ENCODE measurements at regions not wholly inside any gene's neighbourhood (a gene's known extent, or its start where the extent isn't known, plus 50 kb on each side); places are given as distances from the start of the nearest gene placed in this dataset.

DNA sequence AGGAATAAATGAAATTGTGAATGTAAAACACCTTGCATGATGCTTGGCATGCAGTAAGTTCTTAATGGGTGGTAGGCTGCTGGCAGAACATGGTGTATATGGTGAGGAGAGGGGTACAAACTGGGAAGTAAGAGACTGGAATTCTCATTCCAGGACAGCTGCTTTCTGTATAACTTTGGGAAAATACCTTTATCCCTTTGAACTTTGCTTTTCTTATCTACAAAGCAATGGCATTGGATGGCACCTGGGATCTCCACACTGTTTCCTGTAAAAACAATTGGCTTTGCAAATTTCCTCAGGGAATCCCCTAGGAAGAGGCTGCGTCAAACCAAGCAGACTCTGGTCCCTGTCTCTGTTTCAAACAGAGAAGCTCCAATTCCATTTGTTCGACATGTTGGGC is 100.7 kb upstream of the SLC4A7 start:
- peaks cover 11% of the 10 kb centered on the region; the same call in 1 of the 2 replicates for H3K4me1 ChIP-seq (ENCODE audit: insufficient read depth, low read length)
- H3K4me3 ChIP-seq (ENCODE audit: low read length): no peak overlapping the region
- H3K27me3 ChIP-seq (ENCODE audit: insufficient read depth, low read length): no peaks in the 10 kb centered on the region
- H3K27ac ChIP-seq (ENCODE audit: low read length): no peak overlapping the region
- H3K9me3 ChIP-seq (ENCODE audit: insufficient read depth, low read depth, low read length): peaks cover 5% of the 10 kb centered on the region; the same call in 1 of the 2 replicates
- H3K36me3 ChIP-seq (ENCODE audit: insufficient read depth, low read depth, low read length): no peaks in the 10 kb centered on the region
- H3K9ac ChIP-seq (ENCODE audit: low read depth, low read length): no peak overlapping the region

DNA sequence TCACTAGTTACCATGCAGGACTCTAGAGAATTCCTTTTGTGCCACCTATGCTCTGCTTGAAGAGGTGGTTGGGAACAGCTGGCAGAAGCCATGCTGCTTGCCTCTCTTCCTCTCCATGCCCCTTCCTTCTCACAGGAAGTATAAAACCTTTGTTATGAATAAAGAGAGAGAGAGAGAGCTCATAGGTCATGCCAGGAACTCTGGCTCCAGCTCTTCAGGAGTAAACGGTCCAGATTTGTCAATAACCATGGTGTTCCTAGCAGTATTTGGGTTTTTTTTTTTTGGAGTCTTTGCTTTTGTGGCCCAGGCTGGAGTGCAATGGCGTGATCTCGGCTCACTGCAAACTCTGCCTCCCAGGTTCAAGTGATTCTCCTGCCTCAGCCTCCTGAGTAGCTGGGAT is 97.7 kb upstream of the SLC4A7 start:
- Histone ChIP-seq H3K27me3 (ENCODE audit: insufficient read depth, low read length) (no peaks in the 10 kb centered on the region), H3K4me1 (ENCODE audit: insufficient read depth, low read length) (0 out of 2 replicates have a peak, but pooled peaks cover 5% of the 10 kb centered on the region), H3K36me3 (ENCODE audit: insufficient read depth, low read depth, low read length) (no peaks in the 10 kb centered on the region), H3K9me3 (ENCODE audit: insufficient read depth, low read depth, low read length) (peaks cover 5% of the 10 kb centered on the region; the same call in 1 of the 2 replicates), H3K4me3 (ENCODE audit: low read length) (no peak overlapping the region), H3K9ac (ENCODE audit: low read depth, low read length) (no peak overlapping the region), H3K27ac (ENCODE audit: low read length) (no peak overlapping the region)

DNA sequence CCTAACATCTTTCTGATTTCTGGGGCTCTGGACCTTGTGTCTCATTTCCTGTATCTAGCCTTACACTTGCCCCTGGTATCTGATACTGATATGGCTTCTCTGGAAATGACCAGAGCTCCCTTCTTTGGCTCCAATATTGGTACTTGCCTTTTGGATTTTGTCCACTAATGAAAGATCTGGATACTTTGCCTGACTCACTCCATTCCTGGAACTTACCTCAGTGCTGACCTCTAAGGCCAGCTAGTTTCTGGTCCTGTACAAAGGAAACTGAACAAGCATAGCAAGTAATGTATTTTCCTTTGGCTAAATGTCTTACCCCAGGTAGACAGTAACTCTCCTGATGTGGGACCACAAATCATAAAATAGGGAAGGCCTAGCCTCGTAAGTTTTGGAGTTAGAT is 93.8 kb upstream of the SLC4A7 start:
- H3K4me1 ChIP-seq (ENCODE audit: insufficient read depth, low read length): no peaks in the 10 kb centered on the region
- no peaks in the 10 kb centered on the region for H3K36me3 ChIP-seq (ENCODE audit: insufficient read depth, low read depth, low read length)
- H3K27ac ChIP-seq (ENCODE audit: low read length): no peak overlapping the region
- no peak overlapping the region for H3K9ac ChIP-seq (ENCODE audit: low read depth, low read length)
- H3K4me3 ChIP-seq (ENCODE audit: low read length): no peak overlapping the region
- H3K27me3 ChIP-seq (ENCODE audit: insufficient read depth, low read length): no peaks in the 10 kb centered on the region
- H3K9me3 ChIP-seq (ENCODE audit: insufficient read depth, low read depth, low read length): peaks cover 5% of the 10 kb centered on the region; the same call in 1 of the 2 replicates

DNA sequence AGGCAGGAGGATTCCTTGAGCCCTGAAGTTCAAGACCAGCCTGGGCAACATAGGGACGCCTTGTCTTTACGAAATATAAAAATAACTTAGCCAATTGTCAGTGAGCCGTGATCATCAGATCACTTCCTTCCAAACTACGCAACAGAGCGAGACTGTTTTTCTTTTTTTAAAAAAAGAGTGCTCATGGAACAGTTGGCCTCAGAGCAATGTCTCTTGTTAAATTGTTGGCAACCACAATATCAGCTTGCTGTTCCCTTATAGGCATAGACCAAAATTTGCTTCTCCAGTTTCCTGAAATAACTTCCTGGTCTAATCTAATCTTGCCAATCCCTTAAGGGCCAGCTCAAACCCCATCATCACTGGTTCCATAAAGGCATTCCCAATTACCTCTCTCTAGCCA is 93.3 kb upstream of the SLC4A7 start:
- H3K4me1 ChIP-seq (ENCODE audit: insufficient read depth, low read length): no peaks in the 10 kb centered on the region
- no peak overlapping the region for H3K4me3 ChIP-seq (ENCODE audit: low read length)
- H3K9me3 ChIP-seq (ENCODE audit: insufficient read depth, low read depth, low read length): peaks cover 5% of the 10 kb centered on the region; the same call in 1 of the 2 replicates
- H3K27me3 ChIP-seq (ENCODE audit: insufficient read depth, low read length): no peaks in the 10 kb centered on the region
- H3K36me3 ChIP-seq (ENCODE audit: insufficient read depth, low read depth, low read length): no peaks in the 10 kb centered on the region
- no peak overlapping the region for H3K9ac ChIP-seq (ENCODE audit: low read depth, low read length)
- no peak overlapping the region for H3K27ac ChIP-seq (ENCODE audit: low read length)

DNA sequence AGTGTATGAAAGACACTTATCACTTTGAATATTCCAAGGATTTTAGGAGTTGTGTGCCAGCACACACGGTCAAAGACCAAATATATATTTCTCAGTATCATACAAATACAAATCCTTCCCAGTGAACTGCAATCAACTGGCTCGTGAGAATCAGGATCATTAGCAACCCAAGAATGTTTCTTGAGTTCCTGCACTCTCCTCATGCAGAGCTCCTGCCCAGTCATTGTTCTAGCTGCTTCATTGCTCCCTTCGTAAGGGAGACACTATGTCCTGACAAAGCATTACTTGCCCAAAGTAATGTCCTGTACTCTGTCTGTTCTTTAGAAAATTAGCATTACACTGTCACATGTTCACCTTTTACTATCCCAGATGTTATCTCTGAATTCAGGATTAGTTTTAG is 92.0 kb upstream of the SLC4A7 start:
- no peak overlapping the region for H3K9ac ChIP-seq (ENCODE audit: low read depth, low read length)
- no peaks in the 10 kb centered on the region for H3K27me3 ChIP-seq (ENCODE audit: insufficient read depth, low read length)
- H3K9me3 ChIP-seq (ENCODE audit: insufficient read depth, low read depth, low read length): no peaks in the 10 kb centered on the region
- no peak overlapping the region for H3K27ac ChIP-seq (ENCODE audit: low read length)
- peaks cover 5% of the 10 kb centered on the region; the same call in 1 of the 2 replicates for H3K4me1 ChIP-seq (ENCODE audit: insufficient read depth, low read length)
- no peak overlapping the region for H3K4me3 ChIP-seq (ENCODE audit: low read length)
- no peaks in the 10 kb centered on the region for H3K36me3 ChIP-seq (ENCODE audit: insufficient read depth, low read depth, low read length)

DNA sequence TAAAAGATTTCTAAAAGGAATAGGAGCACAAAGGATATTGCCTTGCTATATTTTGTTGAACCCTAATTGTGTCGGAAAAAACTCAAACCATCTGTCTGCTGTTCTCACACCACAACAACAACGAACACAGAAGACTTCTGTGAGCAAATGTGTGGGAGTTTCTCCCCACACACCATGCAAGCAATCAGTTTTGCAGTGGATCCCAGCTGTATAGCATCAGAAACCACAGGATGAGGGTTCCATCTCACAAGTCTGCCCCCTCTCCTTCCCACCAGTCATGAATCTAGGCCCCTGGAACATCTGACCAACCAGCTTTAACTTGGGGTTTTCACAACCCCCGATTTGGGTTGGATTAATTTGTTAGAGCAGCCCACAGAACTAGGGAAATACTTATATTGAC is 91.3 kb upstream of the SLC4A7 start:
- Histone ChIP-seq H3K4me1 (ENCODE audit: insufficient read depth, low read length) (peaks cover 9% of the 10 kb centered on the region; the same call in 1 of the 2 replicates), H3K27me3 (ENCODE audit: insufficient read depth, low read length) (no peaks in the 10 kb centered on the region), H3K27ac (ENCODE audit: low read length) (no peak overlapping the region), H3K4me3 (ENCODE audit: low read length) (no peak overlapping the region), H3K9me3 (ENCODE audit: insufficient read depth, low read depth, low read length) (no peaks in the 10 kb centered on the region), H3K9ac (ENCODE audit: low read depth, low read length) (no peak overlapping the region), H3K36me3 (ENCODE audit: insufficient read depth, low read depth, low read length) (no peaks in the 10 kb centered on the region)

DNA sequence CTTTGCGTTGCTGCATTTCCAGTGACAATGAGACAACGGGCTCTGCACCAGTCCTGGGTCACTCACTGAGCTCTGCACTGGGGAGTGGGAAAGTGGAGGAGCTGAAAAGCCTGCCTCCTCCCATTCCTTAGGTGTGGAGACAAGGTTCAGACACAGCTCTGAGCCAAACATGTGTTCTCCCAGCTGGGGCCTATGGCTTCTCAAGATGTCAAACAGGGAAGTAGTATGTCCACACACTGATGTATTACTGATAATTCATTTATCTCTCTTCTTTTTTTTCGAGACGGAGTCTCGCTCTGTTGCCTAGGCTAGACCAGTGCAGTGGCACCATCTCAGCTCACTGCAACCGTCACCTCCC is 90.2 kb upstream of the SLC4A7 start:
- Histone ChIP-seq H3K27ac (ENCODE audit: low read length) (no peak overlapping the region), H3K9me3 (ENCODE audit: insufficient read depth, low read depth, low read length) (no peaks in the 10 kb centered on the region), H3K4me3 (ENCODE audit: low read length) (no peak overlapping the region), H3K27me3 (ENCODE audit: insufficient read depth, low read length) (no peaks in the 10 kb centered on the region), H3K9ac (ENCODE audit: low read depth, low read length) (no peak overlapping the region), H3K36me3 (ENCODE audit: insufficient read depth, low read depth, low read length) (no peaks in the 10 kb centered on the region), H3K4me1 (ENCODE audit: insufficient read depth, low read length) (peaks cover 9% of the 10 kb centered on the region; the same call in 1 of the 2 replicates)

DNA sequence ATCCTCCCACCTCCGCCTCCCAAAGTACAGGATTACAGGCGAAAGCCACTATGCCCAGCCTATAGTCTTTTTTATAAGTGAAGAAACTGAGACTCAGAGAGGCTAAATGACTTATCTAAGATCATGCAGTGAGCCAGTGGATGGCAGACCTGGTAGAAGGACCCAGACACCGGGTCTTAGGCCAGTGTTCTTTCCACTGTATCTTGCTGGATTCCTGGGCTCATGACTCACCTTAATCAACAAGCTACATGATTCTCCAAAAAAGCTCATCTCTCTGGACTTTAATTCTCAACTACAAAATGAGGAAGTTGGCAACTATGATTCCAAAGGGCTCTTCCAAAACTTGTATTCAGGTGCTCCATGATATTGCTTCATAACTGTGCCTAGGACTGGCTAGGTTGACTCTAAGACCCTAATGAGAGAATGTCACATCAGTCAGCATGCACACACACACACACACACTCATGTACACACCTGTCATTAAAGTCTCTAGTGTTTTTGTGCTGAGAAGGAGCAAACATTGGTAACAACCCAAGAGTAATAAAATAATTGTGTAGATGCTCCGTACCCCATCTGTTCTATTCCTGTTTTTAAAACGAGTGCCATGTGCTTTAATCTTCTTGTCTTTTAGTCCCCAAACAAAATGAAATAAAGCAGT is 89.7 kb upstream of the SLC4A7 start:
- Histone ChIP-seq H3K27ac (ENCODE audit: low read length) (no peak overlapping the region), H3K4me3 (ENCODE audit: low read length) (no peak overlapping the region), H3K9ac (ENCODE audit: low read depth, low read length) (no peak overlapping the region), H3K27me3 (ENCODE audit: insufficient read depth, low read length) (no peaks in the 10 kb centered on the region), H3K4me1 (ENCODE audit: insufficient read depth, low read length) (peaks cover 9% of the 10 kb centered on the region; the same call in 1 of the 2 replicates), H3K36me3 (ENCODE audit: insufficient read depth, low read depth, low read length) (no peaks in the 10 kb centered on the region), H3K9me3 (ENCODE audit: insufficient read depth, low read depth, low read length) (no peaks in the 10 kb centered on the region)

DNA sequence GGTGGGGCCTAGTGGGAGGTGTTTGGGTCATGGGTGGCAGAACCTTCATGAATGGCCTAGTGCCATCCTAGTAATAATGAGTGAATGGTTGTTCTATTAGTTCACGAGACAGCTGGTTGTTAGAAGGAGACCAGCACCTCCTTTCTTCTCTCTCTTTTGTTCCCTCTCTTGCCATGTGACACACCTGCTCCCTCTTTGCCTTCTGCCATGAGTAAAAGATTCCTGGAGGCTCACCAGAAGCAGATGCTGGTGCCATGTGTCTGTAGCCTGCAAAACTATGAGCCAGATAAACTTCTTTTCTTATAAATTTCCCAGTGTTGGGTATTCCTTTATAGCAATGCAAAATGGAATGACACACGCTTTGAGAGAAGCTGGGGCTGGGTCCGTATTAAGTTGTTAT is 89.0 kb upstream of the SLC4A7 start:
- H3K27ac ChIP-seq (ENCODE audit: low read length): no peak overlapping the region

DNA sequence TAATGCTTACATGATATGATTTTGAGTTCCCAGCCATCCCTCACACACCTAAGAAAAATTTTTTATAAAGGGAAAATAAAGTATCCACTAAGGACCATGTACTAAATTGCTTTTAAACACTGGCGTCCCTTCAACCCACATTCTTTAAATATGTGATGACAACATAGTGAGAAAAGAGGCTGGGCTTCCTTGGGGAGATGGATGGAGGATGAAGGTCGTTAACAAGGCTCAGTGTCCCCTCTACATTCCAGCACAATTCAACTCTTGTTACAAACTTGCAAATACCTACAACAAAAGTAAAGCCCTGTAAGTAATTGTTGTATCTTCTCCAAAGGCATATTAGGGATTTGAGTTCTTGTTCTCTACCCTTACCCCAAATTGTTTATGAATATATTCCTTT is 87.2 kb upstream of the SLC4A7 start:
- Histone ChIP-seq H3K4me3 (ENCODE audit: low read length) (no peak overlapping the region), H3K9ac (ENCODE audit: low read depth, low read length) (no peak overlapping the region), H3K27me3 (ENCODE audit: insufficient read depth, low read length) (no peaks in the 10 kb centered on the region), H3K27ac (ENCODE audit: low read length) (no peak overlapping the region), H3K9me3 (ENCODE audit: insufficient read depth, low read depth, low read length) (no peaks in the 10 kb centered on the region), H3K4me1 (ENCODE audit: insufficient read depth, low read length) (peaks cover 9% of the 10 kb centered on the region; the same call in 1 of the 2 replicates), H3K36me3 (ENCODE audit: insufficient read depth, low read depth, low read length) (no peaks in the 10 kb centered on the region)

More for the DNA sequence above, 89.0 kb upstream of the SLC4A7 start:
- H3K27me3 ChIP-seq (ENCODE audit: insufficient read depth, low read length): no peaks in the 10 kb centered on the region
- no peak overlapping the region for H3K4me3 ChIP-seq (ENCODE audit: low read length)
- H3K36me3 ChIP-seq (ENCODE audit: insufficient read depth, low read depth, low read length): no peaks in the 10 kb centered on the region
- H3K9ac ChIP-seq (ENCODE audit: low read depth, low read length): no peak overlapping the region
- H3K4me1 ChIP-seq (ENCODE audit: insufficient read depth, low read length): peaks cover 9% of the 10 kb centered on the region; the same call in 1 of the 2 replicates
- H3K9me3 ChIP-seq (ENCODE audit: insufficient read depth, low read depth, low read length): no peaks in the 10 kb centered on the region

DNA sequence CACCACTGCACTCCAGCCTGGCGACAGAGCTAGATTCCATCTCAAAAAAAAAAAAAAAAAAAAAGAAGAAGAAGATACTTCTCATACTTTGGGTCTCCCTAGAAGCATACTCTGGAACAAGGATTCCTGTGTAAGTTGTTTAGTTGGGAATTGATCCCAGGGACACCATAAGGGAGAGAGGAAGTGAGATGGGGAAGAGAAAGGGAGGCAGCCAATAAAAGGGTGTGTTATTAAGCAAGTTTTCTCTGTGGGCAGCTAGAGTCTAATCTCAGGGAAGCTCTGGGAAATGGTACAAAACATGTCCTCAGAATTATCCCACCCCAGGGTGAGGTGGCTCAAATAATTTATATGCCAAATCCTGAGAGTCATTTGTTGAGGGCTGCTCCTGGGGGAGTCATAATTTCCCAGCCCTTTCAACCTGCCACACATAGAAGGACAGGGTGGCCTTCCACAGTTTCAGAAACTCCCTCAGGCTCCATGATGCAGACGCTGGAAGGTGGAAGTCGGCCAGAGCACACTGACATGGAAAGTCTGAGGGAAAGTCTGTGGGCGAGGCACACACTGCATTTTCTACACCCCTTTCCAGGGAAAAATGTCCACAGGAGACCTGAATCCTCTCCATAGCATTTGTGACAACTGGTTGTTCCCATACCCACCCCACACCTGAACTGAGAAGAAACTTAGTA is 86.4 kb upstream of the SLC4A7 start:
- no peaks in the 10 kb centered on the region for H3K36me3 ChIP-seq (ENCODE audit: insufficient read depth, low read depth, low read length)

DNA sequence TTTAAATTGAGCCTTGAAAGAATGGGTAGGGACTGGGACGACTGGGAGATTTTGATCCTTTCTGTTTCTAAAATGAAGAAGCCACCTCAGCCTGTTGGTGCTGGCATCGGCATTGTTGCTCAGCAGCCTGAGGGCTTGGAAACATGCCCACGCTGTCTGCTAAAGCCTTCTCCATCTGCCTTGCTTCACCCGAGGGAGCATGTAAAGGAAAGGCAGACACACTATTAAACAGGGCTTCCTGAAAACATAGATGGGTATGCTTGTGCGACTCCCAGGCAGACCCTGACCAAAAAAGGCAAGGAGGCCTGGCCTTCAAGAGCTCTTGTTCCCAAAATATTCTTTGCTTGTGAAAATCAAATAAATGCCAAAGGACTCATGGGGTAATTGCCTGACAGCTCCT is 84.2 kb upstream of the SLC4A7 start:
- no peaks in the 10 kb centered on the region for H3K27me3 ChIP-seq (ENCODE audit: insufficient read depth, low read length)
- peaks cover 9% of the 10 kb centered on the region; the same call in 1 of the 2 replicates for H3K4me1 ChIP-seq (ENCODE audit: insufficient read depth, low read length)
- H3K9ac ChIP-seq (ENCODE audit: low read depth, low read length): no peak overlapping the region
- H3K27ac ChIP-seq (ENCODE audit: low read length): no peak overlapping the region
- H3K36me3 ChIP-seq (ENCODE audit: insufficient read depth, low read depth, low read length): no peaks in the 10 kb centered on the region
- H3K9me3 ChIP-seq (ENCODE audit: insufficient read depth, low read depth, low read length): no peaks in the 10 kb centered on the region
- H3K4me3 ChIP-seq (ENCODE audit: low read length): no peak overlapping the region

More for the DNA sequence above, 86.4 kb upstream of the SLC4A7 start:
- H3K9ac ChIP-seq (ENCODE audit: low read depth, low read length): no peak overlapping the region
- H3K27ac ChIP-seq (ENCODE audit: low read length): no peak overlapping the region
- H3K4me3 ChIP-seq (ENCODE audit: low read length): no peak overlapping the region
- H3K27me3 ChIP-seq (ENCODE audit: insufficient read depth, low read length): no peaks in the 10 kb centered on the region
- peaks cover 9% of the 10 kb centered on the region; the same call in 1 of the 2 replicates for H3K4me1 ChIP-seq (ENCODE audit: insufficient read depth, low read length)
- no peaks in the 10 kb centered on the region for H3K9me3 ChIP-seq (ENCODE audit: insufficient read depth, low read depth, low read length)

Data from iPS-20b (cell line).